Thoracic aorta (tissue), 2 donors: ENCODE measurements at regions not wholly inside any gene's neighbourhood (a gene's known extent, or its start where the extent isn't known, plus 50 kb on each side); places are given as distances from the start of the nearest gene placed in this dataset.

Experiments used
- ATAC-seq: fragments of 150-250 bp; one replicate; pipeline ENCODE4 v1.8.0; 2017; ENCODE audit warnings: low read depth; ENCODE audit not compliant: insufficient number of reproducible peaks, low FRiP score
- DNase-seq: peaks from one replicate; pipeline ENCODE4 v3.0.0-alpha.2; 2020; ENCODE audit warnings: low spot score
- H3K27ac ChIP-seq, 2 donors: fragments of 200-600 bp; sonication (generic); 1 replicate in 1 of 2; 2 replicates in 1 of 2; pipeline ENCODE4 v1.5.1; 2016; ENCODE audit warnings: mild to moderate bottlenecking in 2 of 2, moderate library complexity in 2 of 2
- H3K27me3 ChIP-seq: fragments of 200-600 bp; sonication (generic); replicated peaks from 2 replicates; pipeline ENCODE4 v1.6.0; 2016; ENCODE audit warnings: mild to moderate bottlenecking; ENCODE audit not compliant: insufficient read depth
- H3K36me3 ChIP-seq: fragments of 200-600 bp; sonication (generic); one replicate; pipeline ENCODE4 v1.5.1; 2016
- H3K4me1 ChIP-seq, 2 donors: fragments of 200-600 bp; sonication (generic); 1 replicate in 1 of 2; 2 replicates in 1 of 2; pipeline versions ENCODE4 v1.5.1 to v1.6.0; 2016; ENCODE audit warnings: low read depth in 2 of 2, mild to moderate bottlenecking in 1 of 2; ENCODE audit not compliant: control insufficient read depth in 1 of 2
- H3K4me3 ChIP-seq: fragments of 200-600 bp; sonication (generic); 2 replicates; pipeline ENCODE4 v1.5.1; 2016; ENCODE audit warnings: mild to moderate bottlenecking
- H3K9me3 ChIP-seq: fragments of 200-600 bp; sonication (generic); 2 replicates; pipeline ENCODE4 v1.5.1; 2016
- CTCF ChIP-seq: fragments of 200-600 bp; sonication (generic); IDR thresholded peaks from one replicate; pipeline ENCODE4 v1.5.1; 2019; ENCODE audit warnings: antibody characterized with exemption

- DNase-seq: no peak
- H3K27me3 ChIP-seq: no peaks in the 10 kb centered on the region
- no peak overlapping the region for H3K27ac ChIP-seq
- no peaks in the 10 kb centered on the region for H3K9me3 ChIP-seq
- H3K4me1 ChIP-seq: no peaks in the 10 kb centered on the region
- H3K36me3 ChIP-seq: no peaks in the 10 kb centered on the region
- no peak for TF ChIP-seq CTCF
- no peak overlapping the region for H3K4me3 ChIP-seq
- no peak for ATAC-seq
Observed at GRCh38 chr17:70772761-70773160, 603.4 kb downstream of the KCNJ2 start.

- no peak for DNase-seq
- no peak for ATAC-seq
- no peaks in the 10 kb centered on the region for H3K9me3 ChIP-seq
- no peak overlapping the region for H3K4me3 ChIP-seq
- TF ChIP-seq CTCF: no peak
- no peak overlapping the region for H3K27ac ChIP-seq
- H3K27me3 ChIP-seq: no peaks in the 10 kb centered on the region
- no peaks in the 10 kb centered on the region for H3K36me3 ChIP-seq
- no peaks in the 10 kb centered on the region for H3K4me1 ChIP-seq
Observed at GRCh38 chr17:70773258-70773657, 603.9 kb downstream of the KCNJ2 start.

DNA sequence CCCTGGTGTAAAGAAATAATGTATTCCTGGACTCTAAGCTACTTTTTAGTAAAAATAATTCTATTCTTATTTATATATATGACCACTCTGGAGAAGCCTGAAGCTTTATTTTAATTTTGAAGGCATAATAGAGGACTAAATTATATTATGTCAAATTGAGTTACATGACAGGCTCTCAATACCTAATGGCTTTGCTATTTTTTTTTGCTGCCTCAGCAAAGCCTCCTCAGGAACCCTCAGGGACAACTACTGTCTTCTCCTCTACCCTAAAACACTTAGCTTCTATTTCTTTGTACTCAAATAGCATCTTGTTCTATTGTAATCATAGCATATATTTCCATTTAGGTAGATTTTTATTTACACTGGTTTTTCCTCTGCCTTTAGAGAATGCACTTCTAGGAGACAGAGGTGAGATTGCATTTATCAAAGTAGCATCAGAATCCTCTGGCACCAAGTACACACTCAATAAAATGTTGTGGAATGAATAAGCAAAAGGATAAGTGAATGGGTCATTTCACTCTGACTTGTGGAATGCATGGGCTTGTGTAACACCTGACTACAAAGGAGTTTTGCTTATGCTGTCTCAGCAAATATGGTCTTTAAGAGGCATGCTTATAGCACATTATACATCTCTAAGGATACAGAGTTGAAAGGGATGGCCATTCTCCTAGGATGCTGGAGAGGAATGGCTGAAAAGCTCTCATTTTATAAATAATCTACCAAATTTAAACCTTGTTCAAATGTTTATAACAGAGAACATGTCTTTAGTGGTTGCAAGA is 605.2 kb downstream of the KCNJ2 start:
- no peak for ATAC-seq
- TF ChIP-seq CTCF: no peak

GRCh38 chr17:70775679-70776078 is 606.3 kb downstream of the KCNJ2 start:
- Histone ChIP-seq H3K36me3 (no peaks in the 10 kb centered on the region), H3K4me1 (no peaks in the 10 kb centered on the region), H3K27me3 (no peaks in the 10 kb centered on the region), H3K9me3 (no peaks in the 10 kb centered on the region), H3K27ac (no peak overlapping the region), H3K4me3 (no peak overlapping the region)
- ATAC-seq (no peak), DNase-seq (no peak)
- TF ChIP-seq CTCF: no peak

More for the DNA sequence above, 605.2 kb downstream of the KCNJ2 start:
- DNase-seq: no peak
- H3K27me3 ChIP-seq: no peaks in the 10 kb centered on the region
- no peak overlapping the region for H3K27ac ChIP-seq
- H3K36me3 ChIP-seq: no peaks in the 10 kb centered on the region
- H3K4me1 ChIP-seq: no peaks in the 10 kb centered on the region
- H3K9me3 ChIP-seq: no peaks in the 10 kb centered on the region
- H3K4me3 ChIP-seq: no peak overlapping the region

- Histone ChIP-seq H3K9me3 (no peaks in the 10 kb centered on the region), H3K4me3 (no peak overlapping the region), H3K27ac (no peak overlapping the region), H3K27me3 (no peaks in the 10 kb centered on the region), H3K36me3 (no peaks in the 10 kb centered on the region), H3K4me1 (no peaks in the 10 kb centered on the region)
- no peak for DNase-seq
- TF ChIP-seq CTCF: no peak
- no peak for ATAC-seq
Observed at GRCh38 chr17:70776441-70776840, 607.1 kb downstream of the KCNJ2 start.
